ENCODE measurements at regions not wholly inside any gene's neighbourhood (a gene's known extent, or its start where the extent isn't known, plus 50 kb on each side); places are given as distances from the start of the nearest gene placed in this dataset.

GRCh38 chr6:129920103-129920798, 59.1 kb upstream of the TMEM244 start:
- TF ChIP-seq POLR2AphosphoS5 (IDR thresholded peaks at IDR 0.05; ENCODE audit: low read depth): no peak
- TF ChIP-seq CTCF (IDR thresholded peaks at IDR 0.05; ENCODE audit: insufficient read depth, low read length): no peak
- TF ChIP-seq REST (IDR thresholded peaks at IDR 0.05; ENCODE audit: insufficient replicate concordance, low read depth): no peak

All from HL-60 (cell line).